HCT116 (cell line): ENCODE measurements at regions not wholly inside any gene's neighbourhood (a gene's known extent, or its start where the extent isn't known, plus 50 kb on each side); places are given as distances from the start of the nearest gene placed in this dataset.

Experiments
- ATAC-seq: fragments of 200-7000 bp; cut with Tn5 transposase; 2 replicates; pipeline ENCODE4 v1.9.1; 2020; ENCODE audit warnings: mild to moderate bottlenecking, moderate library complexity
- BruUV-seq: library from RNA; stranded (reverse); fragments of 400-500 nt; replicated peaks from 2 replicates; lab custom pipeline; 2021; lab: Mats Ljungman, UMichigan
- CTCF ChIA-PET: fragments of 300-600 bp; sonication (Branson Sonifier 250); formaldehyde crosslinking; loops from one replicate; lab custom pipeline; 2021; ENCODE audit warnings: antibody characterized with exemption; lab: Charles Lee
- POLR2A ChIA-PET: fragments of 300-600, 350-600 bp; sonication (Branson Sonifier 250); formaldehyde crosslinking; loops from one replicate; lab custom pipeline; 2021; ENCODE audit warnings: antibody characterized with exemption; lab: Charles Lee
- RAD21 ChIA-PET, 2 experiments: fragments of 300-600 bp; sonication (Branson Sonifier 250); formaldehyde crosslinking; loops; one replicate each; lab custom pipeline; 2023; ENCODE audit warnings: low total read pairs in 2 of 2; ENCODE audit not compliant: uncharacterized antibody in 2 of 2, unreplicated experiment in 2 of 2, low non-redundant PET in 1 of 2; lab: Charles Lee
- DNase-seq: peaks from one replicate; pipeline ENCODE4 v3.0.0-alpha.2; 2010; ENCODE audit warnings: low read depth, low spot score
- H2AFZ ChIP-seq: fragments of 200-600 bp; shearing (Covaris generic), sonication (generic); 2 replicates; pipeline ENCODE4 v1.6.1; 2017; ENCODE audit warnings: low read depth, mixed run types, mixed read lengths, antibody characterized with exemption, low read length; ENCODE audit not compliant: poor library complexity, severe bottlenecking
- H3K27ac ChIP-seq: 2 replicates; pipeline ENCODE4 v1.5.1; 2012; ENCODE audit warnings: low read depth, low read length
- H3K27me3 ChIP-seq: fragments of 200-600 bp; sonication (generic); 2 replicates; pipeline ENCODE4 v1.6.1; 2016; ENCODE audit warnings: mixed run types, low read length, mixed read lengths; ENCODE audit not compliant: insufficient read depth
- H3K36me3 ChIP-seq, 2 experiments: fragments of 200-500 bp in 1 of 2; fragments of 200-600 bp in 1 of 2; sonication (Bioruptor generic) in 1 of 2; sonication (generic) in 1 of 2; 2 replicates each; pipeline versions ENCODE4 v1.5.1 to v1.6.1; 2014 to 2016; ENCODE audit warnings: low read length in 2 of 2, inconsistent platforms in 1 of 2, mixed read lengths in 1 of 2, mixed run types in 1 of 2; ENCODE audit not compliant: insufficient read depth in 2 of 2, control insufficient read depth in 1 of 2
- H3K4me1 ChIP-seq, 2 experiments: fragments of 200-600 bp in 1 of 2; sonication (generic) in 1 of 2; 2 replicates each; pipeline versions ENCODE4 v1.5.1 to v1.6.1; 2012 to 2017; ENCODE audit warnings: low read length in 2 of 2, inconsistent platforms in 1 of 2, mild to moderate bottlenecking in 1 of 2, mixed read lengths in 1 of 2, mixed run types in 1 of 2, moderate library complexity in 1 of 2; ENCODE audit not compliant: insufficient read depth in 2 of 2, control insufficient read depth in 1 of 2
- H3K4me2 ChIP-seq: fragments of 200-600 bp; sonication (generic); 2 replicates; pipeline ENCODE4 v1.6.1; 2017; ENCODE audit warnings: mixed run types, low read length, mixed read lengths
- H3K4me3 ChIP-seq, 2 experiments: fragments of 200-600 bp in 1 of 2; sonication (generic) in 1 of 2; replicated peaks in 1 of 2; 2 replicates each; pipeline ENCODE4 v1.5.1; 2011 to 2016; ENCODE audit warnings: low read length in 2 of 2, control low read depth in 1 of 2, low read depth in 1 of 2, mild to moderate bottlenecking in 1 of 2, mixed read lengths in 1 of 2, mixed run types in 1 of 2
- H3K79me2 ChIP-seq: fragments of 200-600 bp; sonication (generic); 2 replicates; pipeline ENCODE4 v1.6.1; 2017; ENCODE audit warnings: mild to moderate bottlenecking, mixed run types, low read length, moderate library complexity, mixed read lengths; ENCODE audit not compliant: insufficient read depth
- H3K9ac ChIP-seq: fragments of 200-600 bp; sonication (generic); 2 replicates; pipeline ENCODE4 v1.6.1; 2016; ENCODE audit warnings: low read length, mixed read lengths
- H3K9me2 ChIP-seq: fragments of 200-600 bp; sonication (generic), shearing (Covaris generic); 2 replicates; pipeline ENCODE4 v1.6.1; 2017; ENCODE audit warnings: mixed run types, mild to moderate bottlenecking, moderate library complexity; ENCODE audit not compliant: insufficient read depth
- H3K9me3 ChIP-seq, 2 experiments: fragments of 200-500 bp in 1 of 2; fragments of 200-600 bp in 1 of 2; sonication (Bioruptor generic) in 1 of 2; sonication (generic) in 1 of 2; 2 replicates each; pipeline ENCODE4 v1.6.1; 2014 to 2017; ENCODE audit warnings: low read length in 2 of 2, mixed read lengths in 2 of 2, inconsistent platforms in 1 of 2, low read depth in 1 of 2, mild to moderate bottlenecking in 1 of 2, mixed run types in 1 of 2, moderate library complexity in 1 of 2; ENCODE audit not compliant: control insufficient read depth in 1 of 2, insufficient read depth in 1 of 2
- H4K20me1 ChIP-seq: fragments of 200-600 bp; sonication (generic), shearing (Covaris generic); 2 replicates; pipeline ENCODE4 v1.6.1; 2017; ENCODE audit warnings: mixed run types, mild to moderate bottlenecking, moderate library complexity; ENCODE audit not compliant: insufficient read depth
- ATF3 ChIP-seq: IDR thresholded peaks from 2 replicates; pipeline ENCODE4 v1.6.1; 2012
- CBX3 ChIP-seq: IDR thresholded peaks from 2 replicates; pipeline ENCODE4 v1.6.1; 2012; ENCODE audit warnings: low read depth
- CTCF ChIP-seq, 3 experiments: fragments of 200-600 bp in 1 of 3; sonication (generic) in 1 of 3; IDR thresholded peaks in 2 of 3; conservative IDR thresholded peaks in 1 of 3; 2 replicates each; pipeline ENCODE4 v1.5.1; 2012 to 2017; ENCODE audit warnings: low read depth in 2 of 3, low read length in 2 of 3, antibody characterized with exemption in 1 of 3, borderline replicate concordance in 1 of 3, control low read depth in 1 of 3, mild to moderate bottlenecking in 1 of 3, mixed read lengths in 1 of 3, mixed run types in 1 of 3, moderate library complexity in 1 of 3; ENCODE audit not compliant: insufficient read depth in 1 of 3
- EGR1 ChIP-seq: IDR thresholded peaks from 2 replicates; pipeline ENCODE4 v1.6.1; 2012; ENCODE audit warnings: low read depth
- ELF1 ChIP-seq: IDR thresholded peaks from 2 replicates; pipeline ENCODE4 v1.6.1; 2012; ENCODE audit warnings: low read depth, borderline replicate concordance
- FOSL1 ChIP-seq: IDR thresholded peaks from 2 replicates; pipeline ENCODE4 v1.6.1; 2012; ENCODE audit warnings: low read depth
- POLR2A ChIP-seq: IDR thresholded peaks from 2 replicates; pipeline ENCODE4 v1.7.0; 2011; ENCODE audit warnings: borderline replicate concordance; ENCODE audit not compliant: insufficient read depth, insufficient read length; ENCODE audit errors: extremely low read depth
- POLR2AphosphoS5 ChIP-seq: IDR thresholded peaks from 2 replicates; pipeline ENCODE4 v1.6.1; 2011; ENCODE audit warnings: mild to moderate bottlenecking, low read depth, low read length, moderate library complexity
- REST ChIP-seq: IDR thresholded peaks from 2 replicates; pipeline ENCODE4 v1.6.1; 2012; ENCODE audit warnings: low read depth
- SP1 ChIP-seq: IDR thresholded peaks from 2 replicates; pipeline ENCODE4 v1.6.1; 2012; ENCODE audit warnings: low read depth
- SRF ChIP-seq: IDR thresholded peaks from 2 replicates; pipeline ENCODE4 v1.6.1; 2012; ENCODE audit warnings: low read depth
- TCF7L2 ChIP-seq: IDR thresholded peaks from 2 replicates; pipeline ENCODE4 v1.7.0; 2011; ENCODE audit warnings: borderline replicate concordance, inconsistent platforms; ENCODE audit not compliant: insufficient read depth, insufficient read length; ENCODE audit errors: extremely low read depth
- YY1 ChIP-seq: IDR thresholded peaks from 2 replicates; pipeline ENCODE4 v1.6.1; 2011; ENCODE audit warnings: low read length, low read depth, moderate library complexity, mild to moderate bottlenecking; ENCODE audit not compliant: insufficient replicate concordance; ENCODE audit errors: extremely low read depth
- ZBTB33 ChIP-seq: IDR thresholded peaks from 2 replicates; pipeline ENCODE4 v1.6.1; 2011; ENCODE audit warnings: mild to moderate bottlenecking, low read length, moderate library complexity; ENCODE audit not compliant: insufficient replicate concordance; ENCODE audit errors: extremely low read depth
- ZFX ChIP-seq: fragments of 450-650 bp; IDR thresholded peaks from 2 replicates; pipeline ENCODE4 v1.6.1; 2017
- ZNF274 ChIP-seq: fragments of 200-500 bp; sonication (Bioruptor generic); IDR thresholded peaks from 2 replicates; pipeline ENCODE4 v1.6.1; 2014; ENCODE audit warnings: mild to moderate bottlenecking, low read depth, low read length, inconsistent platforms
- intact Hi-C: fragments of 100-400 bp; cut with micrococcal nuclease; formaldehyde crosslinking; loops from 2 replicates; pipeline ENCODE4 v1.10.0; 2022

- POLR2A ChIA-PET, result no interaction called here
- Histone ChIP-seq H4K20me1 (no peaks in the 10 kb centered on the region), H3K27ac (no peak overlapping the region), H3K27me3 (peaks cover 6% of the 10 kb centered on the region), H2AFZ (no peak overlapping the region), H3K4me1 (no peaks in the 10 kb centered on the region), H3K4me2 (no peak overlapping the region), H3K4me3 (no peak overlapping the region), H3K36me3 (no peaks in the 10 kb centered on the region), H3K9ac (no peak overlapping the region), H3K79me2 (no peaks in the 10 kb centered on the region), H3K9me3 (no peaks in the 10 kb centered on the region), H3K9me2 (no peaks in the 10 kb centered on the region)
- no peak for TF ChIP-seq SP1
- TF ChIP-seq EGR1, result no peak
- TF ChIP-seq TCF7L2, result no peak
- no peak for TF ChIP-seq POLR2AphosphoS5
- no peak for TF ChIP-seq YY1
- no peak for TF ChIP-seq ATF3
- TF ChIP-seq ZFX, result no peak
- no peak for TF ChIP-seq SRF
- no peak for TF ChIP-seq ZBTB33
- TF ChIP-seq FOSL1, result no peak
- TF ChIP-seq ELF1, result no peak
- TF ChIP-seq CTCF (IDR thresholded peaks at IDR 0.05 in 2 of 3, conservative IDR thresholded peaks at IDR 0.05 in 1 of 3; ENCODE audit: borderline replicate concordance in 1 of 3, insufficient read depth in 1 of 3, low read depth in 2 of 3, low read length in 2 of 3), result no peak
- TF ChIP-seq CBX3, result no peak
- no peak for TF ChIP-seq POLR2A
- TF ChIP-seq REST, result no peak
- no peak for TF ChIP-seq ZNF274
- intact Hi-C loops, result no loop called here
- ATAC-seq (no peak), DNase-seq (no peak)
- RAD21 ChIA-PET, result no interaction called here
- CTCF ChIA-PET, result no interaction called here
- BruUV-seq, result no TSS peak
These were observed 120.0 kb downstream of the CTNND1 start for GRCh38 chr11:57881647-57882046.
